ENCODE measurements at regions not wholly inside any gene's neighbourhood (a gene's known extent, or its start where the extent isn't known, plus 50 kb on each side); places are given as distances from the start of the nearest gene placed in this dataset.

DNA sequence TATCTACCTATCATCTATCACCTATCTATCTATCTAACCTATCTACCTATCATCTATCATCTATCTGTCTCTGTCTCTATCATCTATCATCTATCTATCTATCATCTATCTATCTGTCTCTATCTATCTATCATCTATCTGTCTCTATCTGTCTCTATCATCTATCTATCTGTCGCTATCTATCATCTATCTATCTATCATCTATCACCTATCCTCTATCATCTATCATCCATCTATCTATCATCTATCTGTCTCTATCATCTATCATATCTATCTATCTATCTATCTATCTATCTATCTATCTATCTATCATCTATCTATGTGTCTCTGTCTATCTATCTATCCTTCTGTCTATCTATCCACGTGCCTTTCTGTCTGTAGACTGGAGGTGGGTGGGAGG lies 59.5 kb upstream of the FAM20C start:
- no peak for ATAC-seq
- Histone ChIP-seq H3K4me2 (ENCODE audit: low read length) (no peak overlapping the region), H3K9me2 (replicated peaks; ENCODE audit: low read length) (no peaks in the 10 kb centered on the region), H2AFZ (ENCODE audit: low read length) (no peak overlapping the region), H3K27me3 (ENCODE audit: low read length) (no peaks in the 10 kb centered on the region), H3K4me1 (ENCODE audit: insufficient read depth, low read length) (no peaks in the 10 kb centered on the region), H3K9ac (ENCODE audit: low read length) (no peak overlapping the region), H3K79me2 (ENCODE audit: low read length) (no peaks in the 10 kb centered on the region), H3K36me3 (ENCODE audit: low read depth, low read length) (no peaks in the 10 kb centered on the region), H3K27ac (ENCODE audit: low read length) (no peak overlapping the region), H3F3A (ENCODE audit: low read length, unreplicated experiment) (no peaks in the 10 kb centered on the region), H4K20me1 (ENCODE audit: low read length) (no peaks in the 10 kb centered on the region), H3K4me3 (ENCODE audit: low read length) (no peak overlapping the region), H3K9me3 (ENCODE audit: low read length) (no peaks in the 10 kb centered on the region)
- TF ChIP-seq, protein P1, sequence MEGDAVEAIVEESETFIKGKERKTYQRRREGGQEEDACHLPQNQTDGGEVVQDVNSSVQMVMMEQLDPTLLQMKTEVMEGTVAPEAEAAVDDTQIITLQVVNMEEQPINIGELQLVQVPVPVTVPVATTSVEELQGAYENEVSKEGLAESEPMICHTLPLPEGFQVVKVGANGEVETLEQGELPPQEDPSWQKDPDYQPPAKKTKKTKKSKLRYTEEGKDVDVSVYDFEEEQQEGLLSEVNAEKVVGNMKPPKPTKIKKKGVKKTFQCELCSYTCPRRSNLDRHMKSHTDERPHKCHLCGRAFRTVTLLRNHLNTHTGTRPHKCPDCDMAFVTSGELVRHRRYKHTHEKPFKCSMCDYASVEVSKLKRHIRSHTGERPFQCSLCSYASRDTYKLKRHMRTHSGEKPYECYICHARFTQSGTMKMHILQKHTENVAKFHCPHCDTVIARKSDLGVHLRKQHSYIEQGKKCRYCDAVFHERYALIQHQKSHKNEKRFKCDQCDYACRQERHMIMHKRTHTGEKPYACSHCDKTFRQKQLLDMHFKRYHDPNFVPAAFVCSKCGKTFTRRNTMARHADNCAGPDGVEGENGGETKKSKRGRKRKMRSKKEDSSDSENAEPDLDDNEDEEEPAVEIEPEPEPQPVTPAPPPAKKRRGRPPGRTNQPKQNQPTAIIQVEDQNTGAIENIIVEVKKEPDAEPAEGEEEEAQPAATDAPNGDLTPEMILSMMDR (conservative IDR thresholded peaks at IDR 0.05; ENCODE audit: low read depth, low read length) = no peak
- no peak for TF ChIP-seq EZH2phosphoT487 (IDR thresholded peaks at IDR 0.05; ENCODE audit: borderline replicate concordance, low read length)
- TF ChIP-seq EZH2 (IDR thresholded peaks at IDR 0.05; ENCODE audit: low read length, unreplicated experiment) = no peak
- intact Hi-C loops (cut with micrococcal nuclease) = no loop called here
- no TSS peak for BruUV-seq (replicated peaks)
- ChIA-PET POLR2A (ENCODE audit: unreplicated experiment) (no interaction called here), CTCF (no interaction called here)
- no peak for DNase-seq

DNA sequence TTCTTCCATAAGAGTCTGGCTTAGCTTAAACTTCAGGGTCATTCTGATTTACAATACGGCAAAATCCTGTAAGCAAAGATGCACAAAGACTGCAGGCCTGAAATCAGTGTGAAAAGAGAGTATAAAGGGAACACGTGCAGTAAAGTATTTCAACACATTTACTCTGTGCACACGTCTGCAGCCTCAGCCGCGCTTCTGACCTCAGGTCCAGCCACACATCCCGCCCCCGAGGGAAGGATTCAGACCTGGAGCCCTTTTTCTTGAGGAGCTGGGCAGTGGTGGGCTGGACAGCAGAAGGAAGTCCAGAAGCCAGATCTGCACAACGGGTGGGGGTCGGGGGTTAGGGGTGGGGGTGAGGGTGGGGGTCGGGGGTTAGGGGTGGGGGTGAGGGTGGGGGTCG lies 58.9 kb upstream of the FAM20C start:
- H3K27ac ChIP-seq (ENCODE audit: low read length) = no peak overlapping the region
- no peak for ATAC-seq
- H3K9me2 ChIP-seq (replicated peaks; ENCODE audit: low read length) = no peaks in the 10 kb centered on the region
- no peak overlapping the region for H3K4me3 ChIP-seq (ENCODE audit: low read length)
- H3K27me3 ChIP-seq (ENCODE audit: low read length) = no peaks in the 10 kb centered on the region
- ChIA-PET CTCF (interaction anchor here (0.7 kb wide), 1 partner anchor 67 kb away, joined by 3 read pairs; no protein-coding TSS in a partner anchor), POLR2A (ENCODE audit: unreplicated experiment) (no interaction called here)
- H3K4me1 ChIP-seq (ENCODE audit: insufficient read depth, low read length) = no peaks in the 10 kb centered on the region
- no peak overlapping the region for H2AFZ ChIP-seq (ENCODE audit: low read length)
- DNase-seq = no peak
- H3K4me2 ChIP-seq (ENCODE audit: low read length) = no peak overlapping the region
- no peaks in the 10 kb centered on the region for H3K79me2 ChIP-seq (ENCODE audit: low read length)
- intact Hi-C loops (cut with micrococcal nuclease) = no loop called here
- no peaks in the 10 kb centered on the region for H3K36me3 ChIP-seq (ENCODE audit: low read depth, low read length)
- H3K9me3 ChIP-seq (ENCODE audit: low read length) = no peaks in the 10 kb centered on the region
- no peak for TF ChIP-seq EZH2phosphoT487 (IDR thresholded peaks at IDR 0.05; ENCODE audit: borderline replicate concordance, low read length)
- no peak for TF ChIP-seq EZH2 (IDR thresholded peaks at IDR 0.05; ENCODE audit: low read length, unreplicated experiment)
- TF ChIP-seq, protein P1 (conservative IDR thresholded peaks at IDR 0.05; ENCODE audit: low read depth, low read length) = no peak
- no TSS peak for BruUV-seq (replicated peaks)
- H4K20me1 ChIP-seq (ENCODE audit: low read length) = no peaks in the 10 kb centered on the region
- H3F3A ChIP-seq (ENCODE audit: low read length, unreplicated experiment) = no peaks in the 10 kb centered on the region
- no peak overlapping the region for H3K9ac ChIP-seq (ENCODE audit: low read length)

DNA sequence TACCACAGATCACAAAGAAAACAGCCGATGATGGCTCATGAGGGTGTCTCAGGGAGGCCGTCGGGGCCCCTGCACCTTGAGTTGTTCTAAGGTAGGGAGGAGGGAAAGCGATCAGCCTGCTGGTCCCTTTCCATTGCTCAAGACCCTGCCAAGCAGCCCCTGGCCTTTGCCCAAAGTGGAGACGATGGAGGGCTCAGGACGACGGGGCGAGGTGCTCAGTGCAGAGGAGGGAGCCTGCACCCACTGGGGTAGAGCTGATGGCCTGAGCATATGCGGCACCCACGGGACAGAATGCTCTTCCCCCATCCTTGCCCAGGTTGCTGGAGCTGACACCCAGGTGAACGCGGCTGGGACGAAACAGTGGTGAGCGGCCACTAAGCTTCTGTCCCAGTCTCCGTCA lies 58.3 kb upstream of the FAM20C start:
- no peak overlapping the region for H3K9ac ChIP-seq (ENCODE audit: low read length)
- H3K4me1 ChIP-seq (ENCODE audit: insufficient read depth, low read length) = no peaks in the 10 kb centered on the region
- H3K9me3 ChIP-seq (ENCODE audit: low read length) = no peaks in the 10 kb centered on the region
- no peak overlapping the region for H2AFZ ChIP-seq (ENCODE audit: low read length)
- ChIA-PET POLR2A (ENCODE audit: unreplicated experiment) (no interaction called here), CTCF (interaction anchor here (0.7 kb wide), 1 partner anchor 66 kb away, joined by 3 read pairs; no protein-coding TSS in a partner anchor)
- ATAC-seq = no peak
- H3K9me2 ChIP-seq (replicated peaks; ENCODE audit: low read length) = no peaks in the 10 kb centered on the region
- H4K20me1 ChIP-seq (ENCODE audit: low read length) = no peaks in the 10 kb centered on the region
- no peaks in the 10 kb centered on the region for H3F3A ChIP-seq (ENCODE audit: low read length, unreplicated experiment)
- no TSS peak for BruUV-seq (replicated peaks)
- H3K27ac ChIP-seq (ENCODE audit: low read length) = no peak overlapping the region
- H3K79me2 ChIP-seq (ENCODE audit: low read length) = no peaks in the 10 kb centered on the region
- intact Hi-C loops (cut with micrococcal nuclease) = no loop called here
- no peaks in the 10 kb centered on the region for H3K36me3 ChIP-seq (ENCODE audit: low read depth, low read length)
- no peak for DNase-seq
- no peak for TF ChIP-seq EZH2phosphoT487 (IDR thresholded peaks at IDR 0.05; ENCODE audit: borderline replicate concordance, low read length)
- TF ChIP-seq, protein P1 (conservative IDR thresholded peaks at IDR 0.05; ENCODE audit: low read depth, low read length) = no peak
- H3K27me3 ChIP-seq (ENCODE audit: low read length) = no peaks in the 10 kb centered on the region
- H3K4me3 ChIP-seq (ENCODE audit: low read length) = no peak overlapping the region
- no peak overlapping the region for H3K4me2 ChIP-seq (ENCODE audit: low read length)
